Neural crest cell (in vitro differentiated cells): ENCODE measurements at regions not wholly inside any gene's neighbourhood (a gene's known extent, or its start where the extent isn't known, plus 50 kb on each side); places are given as distances from the start of the nearest gene placed in this dataset.

Experiments used
- DNase-seq: peaks from one replicate; pipeline ENCODE4 v3.0.0; 2021; ENCODE audit warnings: low read depth, mixed read lengths, low spot score
- H3K27ac Mint-ChIP-seq: one replicate; pipeline ENCODE4 v1.8.0; 2021; ENCODE audit warnings: mild to moderate bottlenecking, mixed read lengths; ENCODE audit not compliant: unreplicated experiment
- H3K27me3 Mint-ChIP-seq: 2 replicates; pipeline ENCODE4 v1.8.0; 2021; ENCODE audit warnings: low read depth, mild to moderate bottlenecking, mixed read lengths
- H3K36me3 Mint-ChIP-seq: 2 replicates; pipeline ENCODE4 v1.8.0; 2021; ENCODE audit warnings: low read depth, mild to moderate bottlenecking, mixed read lengths
- H3K4me1 Mint-ChIP-seq: 2 replicates; pipeline ENCODE4 v1.8.0; 2021; ENCODE audit warnings: mixed read lengths
- H3K4me3 Mint-ChIP-seq: one replicate; pipeline ENCODE4 v1.8.0; 2021; ENCODE audit warnings: mild to moderate bottlenecking, mixed read lengths
- H3K9me3 Mint-ChIP-seq: 2 replicates; pipeline ENCODE4 v1.8.0; 2021; ENCODE audit warnings: mixed read lengths
- CTCF ChIP-seq: fragments of 200-600 bp; sonication (generic); conservative IDR thresholded peaks from 2 replicates; pipeline ENCODE4 v1.5.0; 2021; ENCODE audit warnings: antibody characterized with exemption, mild to moderate bottlenecking

- no peak for TF ChIP-seq CTCF
- Mint-ChIP-seq H3K4me3 (no peak overlapping the region), H3K36me3 (no peaks in the 10 kb centered on the region), H3K9me3 (no peaks in the 10 kb centered on the region), H3K4me1 (peaks cover 7% of the 10 kb centered on the region), H3K27ac (no peak overlapping the region), H3K27me3 (peaks cover 10% of the 10 kb centered on the region)
- no peak for DNase-seq
These were observed 84.3 kb downstream of the GATA6 start for GRCh38 chr18:22253676-22254075.

DNA sequence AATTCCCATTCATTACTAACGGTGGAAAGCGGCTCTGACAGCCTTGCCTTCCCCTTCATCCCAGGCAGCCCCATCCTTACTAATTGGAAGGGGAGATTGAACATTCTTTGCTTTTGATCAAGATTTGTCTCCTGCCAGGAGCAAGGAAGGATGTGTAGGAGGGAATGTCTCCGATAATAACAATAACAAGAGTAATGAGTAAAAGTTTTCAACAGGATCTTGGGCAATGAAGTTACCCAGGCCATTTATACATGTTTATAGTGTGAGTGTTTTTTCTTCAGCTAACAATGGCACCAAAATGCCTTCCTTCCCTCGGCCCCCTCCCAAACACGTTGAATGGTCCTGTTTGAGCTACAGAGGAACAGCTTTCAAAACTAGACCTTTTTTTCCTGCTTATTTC, 83.8 kb downstream of the GATA6 start:
- Mint-ChIP-seq H3K27ac (no peak overlapping the region), H3K4me3 (no peak overlapping the region), H3K4me1 (peaks cover 7% of the 10 kb centered on the region), H3K36me3 (no peaks in the 10 kb centered on the region), H3K9me3 (no peaks in the 10 kb centered on the region), H3K27me3 (peaks cover 10% of the 10 kb centered on the region)
- no peak for DNase-seq
- no peak for TF ChIP-seq CTCF
